GM13976 (cell line): ENCODE measurements at regions not wholly inside any gene's neighbourhood (a gene's known extent, or its start where the extent isn't known, plus 50 kb on each side); places are given as distances from the start of the nearest gene placed in this dataset.

ENCODE experiments used
- DNase-seq: peaks from one replicate; pipeline ENCODE4 v3.0.0; 2012; ENCODE audit warnings: low spot score
- CTCF ChIP-seq: IDR thresholded peaks from 2 replicates; pipeline ENCODE4 v1.5.1; 2012; ENCODE audit warnings: borderline replicate concordance, mild to moderate bottlenecking; ENCODE audit not compliant: insufficient read depth; ENCODE audit errors: extremely low read depth, missing control alignments, control extremely low read depth
- in situ Hi-C: fragments of 300-500 bp; cut with MboI; formaldehyde crosslinking; loops from one replicate; pipeline ENCODE4 v1.12.0; 2022; ENCODE audit warnings: low sequenced_read_pairs, mixed read lengths, inconsistent platforms; ENCODE audit not compliant: unreplicated experiment

- TF ChIP-seq CTCF, result no peak
- DNase-seq, result no peak
- in situ Hi-C loops, result no loop called here
Measured at GRCh38 chr2:106745468-106745867, 140.5 kb downstream of the ST6GAL2 start.

GRCh38 chr2:106749823-106750222, 136.1 kb downstream of the ST6GAL2 start:
- TF ChIP-seq CTCF, result no peak

More at GRCh38 chr2:106749823-106750222, 136.1 kb downstream of the ST6GAL2 start:
- no peak for DNase-seq
- in situ Hi-C loops, result no loop called here
